ENCODE measurements at regions not wholly inside any gene's neighbourhood (a gene's known extent, or its start where the extent isn't known, plus 50 kb on each side); places are given as distances from the start of the nearest gene placed in this dataset.

DNA sequence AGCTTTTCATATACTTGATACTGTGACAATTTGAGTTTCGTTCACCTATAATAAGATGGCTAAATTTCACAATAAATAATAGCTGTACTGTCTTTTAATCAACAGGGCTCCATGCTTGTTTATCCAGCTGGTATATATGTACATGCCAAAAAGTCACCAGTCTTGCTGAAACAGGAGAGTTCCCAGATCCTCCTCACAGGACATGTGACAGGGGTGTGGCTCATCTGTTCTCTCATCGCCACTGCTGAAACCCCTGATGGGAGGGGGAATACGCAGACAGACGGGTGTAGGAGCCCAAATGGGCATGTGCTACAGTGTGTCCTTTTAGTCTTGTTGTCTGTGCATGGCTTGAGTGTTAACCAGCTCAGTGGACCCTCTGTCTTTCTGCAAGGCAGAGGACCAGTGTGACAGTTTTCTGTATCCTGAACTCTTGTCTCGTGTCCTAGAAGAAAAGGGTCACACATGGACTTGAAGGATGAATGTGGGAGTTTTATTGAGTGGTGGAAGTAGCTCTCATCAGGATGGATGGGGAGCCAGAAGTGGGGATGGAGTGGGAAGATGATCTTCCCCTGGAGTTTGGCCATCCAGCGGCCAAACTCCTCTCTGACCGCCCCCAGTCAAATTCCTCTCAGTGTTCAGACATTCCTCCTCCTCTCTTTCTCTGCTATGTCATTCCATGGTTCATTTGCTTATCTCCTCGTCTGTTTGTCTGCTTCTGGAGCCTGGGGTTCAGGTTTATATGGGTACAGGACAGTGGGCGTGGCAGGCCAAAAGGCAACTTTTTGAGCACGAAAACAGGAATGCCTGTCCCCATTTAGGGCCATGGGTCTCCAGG lies 113.1 kb upstream of the NECTIN3 start:
- TF ChIP-seq POLR2A (IDR thresholded peaks at IDR 0.05; ENCODE audit: low read depth, low read length) (no peak), POLR2AphosphoS5 (IDR thresholded peaks at IDR 0.05; ENCODE audit: low read depth, low read length) (no peak), TAF1 (IDR thresholded peaks at IDR 0.05; ENCODE audit: borderline replicate concordance, low read depth, low read length) (no peak)

Measured in GM12892 (cell line).